B cell (primary cell): ENCODE measurements at regions not wholly inside any gene's neighbourhood (a gene's known extent, or its start where the extent isn't known, plus 50 kb on each side); places are given as distances from the start of the nearest gene placed in this dataset.

ENCODE experiments used
- CTCF ChIP-seq: fragments of 200-600 bp; IDR thresholded peaks from one replicate; pipeline ENCODE4 v1.8.0; 2022; ENCODE audit warnings: antibody characterized with exemption, mild to moderate bottlenecking
- EZH2 ChIP-seq: IDR thresholded peaks from 2 replicates; pipeline ENCODE4 v1.6.1; 2012; ENCODE audit warnings: borderline replicate concordance, low read depth, mild to moderate bottlenecking, moderate library complexity, low read length; ENCODE audit not compliant: insufficient read depth, poor library complexity, severe bottlenecking

GRCh38 chr5:57406641-57407040 lies 76.0 kb downstream of the ACTBL2 start:
- TF ChIP-seq CTCF = no peak
- no peak for TF ChIP-seq EZH2
